ENCODE measurements at regions not wholly inside any gene's neighbourhood (a gene's known extent, or its start where the extent isn't known, plus 50 kb on each side); places are given as distances from the start of the nearest gene placed in this dataset.

DNA sequence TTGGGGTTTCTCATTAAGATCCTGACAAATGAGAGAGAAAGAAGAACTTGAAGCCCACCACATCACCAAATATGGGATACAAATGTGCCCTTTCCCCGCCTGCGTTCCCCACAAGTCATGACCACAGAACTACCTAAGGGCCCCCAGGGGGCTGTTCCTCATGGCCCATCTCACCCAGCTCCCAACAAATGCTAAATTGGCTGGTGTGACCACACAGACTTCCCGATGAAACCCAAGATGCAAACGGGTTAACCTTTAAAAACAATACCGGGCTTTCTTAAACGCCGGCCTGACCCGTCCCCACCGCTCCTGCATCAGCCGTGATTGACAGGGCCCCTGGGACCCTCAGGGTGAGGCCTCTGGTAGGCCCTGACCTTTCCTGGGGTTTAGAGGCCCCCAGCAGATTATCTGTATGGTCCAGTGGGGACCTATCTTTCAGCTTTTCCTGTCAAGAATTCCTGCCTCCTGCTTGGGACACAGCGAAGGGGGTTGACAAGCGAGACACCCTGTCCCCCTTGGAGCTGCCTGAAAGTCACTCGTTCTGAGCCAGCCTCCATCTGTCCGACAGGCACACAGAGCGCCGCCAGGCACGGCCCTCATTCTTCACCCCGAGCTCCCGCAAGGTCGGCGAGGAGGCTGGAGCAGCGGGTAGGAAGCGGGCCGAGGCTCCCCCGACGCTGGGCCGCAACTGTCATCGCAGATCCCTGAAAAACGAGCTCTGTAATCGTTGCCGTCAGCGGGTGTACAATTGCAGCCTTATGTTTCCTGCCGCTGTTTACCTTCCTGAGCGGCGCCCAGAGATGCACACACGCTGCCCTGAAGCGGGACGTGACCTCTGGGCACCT is 300.1 kb downstream of the FOXL1 start:
- TF ChIP-seq EZH2phosphoT487 (IDR thresholded peaks at IDR 0.05; ENCODE audit: insufficient read depth, low read depth): no peak
- TF ChIP-seq EZH2 (IDR thresholded peaks at IDR 0.05; ENCODE audit: insufficient read depth, poor library complexity, severe bottlenecking): no peak

Measured in GM23248 (cell line).